Hindlimb muscle (tissue), 1 donor: ENCODE measurements at regions not wholly inside any gene's neighbourhood (a gene's known extent, or its start where the extent isn't known, plus 50 kb on each side); places are given as distances from the start of the nearest gene placed in this dataset.
"Not testable (repeated sequence)": the region's sequence is repeated elsewhere in the genome, so short reads cannot be mapped to it uniquely, and the experiment has no call there.

Experiments used
- DNase-seq: peaks from one replicate; pipeline ENCODE4 v3.0.0-alpha.2; 2013

GRCh38 chr6:10174761-10175160, 240.1 kb downstream of the TFAP2A start:
- no peak for DNase-seq

GRCh38 chr6:10174056-10174455, 240.8 kb downstream of the TFAP2A start:
- no peak for DNase-seq

- DNase-seq = not testable (repeated sequence)
These were observed 243.2 kb downstream of the TFAP2A start for GRCh38 chr6:10171706-10172105.

- no peak for DNase-seq
These were observed 244.1 kb downstream of the TFAP2A start for GRCh38 chr6:10170816-10171215.

- no peak for DNase-seq
These were observed 248.8 kb downstream of the TFAP2A start for GRCh38 chr6:10166031-10166430.

- DNase-seq = no peak
These were observed 251.5 kb downstream of the TFAP2A start for GRCh38 chr6:10163203-10163962.

- no peak for DNase-seq
These were observed 258.0 kb downstream of the TFAP2A start for GRCh38 chr6:10156875-10157274.

- no peak for DNase-seq
These were observed 260.6 kb downstream of the TFAP2A start for GRCh38 chr6:10154251-10154650.

GRCh38 chr6:10151144-10151915, 263.5 kb downstream of the TFAP2A start:
- DNase-seq = no peak

GRCh38 chr6:10149603-10150002, 265.3 kb downstream of the TFAP2A start:
- DNase-seq = no peak

GRCh38 chr6:10146715-10147451, 268.0 kb downstream of the TFAP2A start:
- peak; percentile 27 for DNase-seq

- DNase-seq = no peak
These were observed 270.1 kb downstream of the TFAP2A start for GRCh38 chr6:10144772-10145171.

- no peak for DNase-seq
These were observed 273.0 kb downstream of the TFAP2A start for GRCh38 chr6:10141746-10142443.

- no peak for DNase-seq
These were observed 274.1 kb downstream of the TFAP2A start for GRCh38 chr6:10140824-10141223.

- DNase-seq = no peak
These were observed 274.7 kb downstream of the TFAP2A start for GRCh38 chr6:10140136-10140535.

GRCh38 chr6:10138917-10139316, 276.0 kb downstream of the TFAP2A start:
- DNase-seq = no peak

- no peak for DNase-seq
These were observed 278.2 kb downstream of the TFAP2A start for GRCh38 chr6:10136636-10137035.

- DNase-seq = not testable (repeated sequence)
These were observed 280.7 kb downstream of the TFAP2A start for GRCh38 chr6:10134185-10134584.

- no peak for DNase-seq
These were observed 286.2 kb downstream of the TFAP2A start for GRCh38 chr6:10128721-10129120.

- no peak for DNase-seq
These were observed 292.7 kb downstream of the TFAP2A start for GRCh38 chr6:10122164-10122563.

- DNase-seq = no peak
These were observed 301.9 kb downstream of the TFAP2A start for GRCh38 chr6:10112871-10113549.

- no peak for DNase-seq
These were observed 302.9 kb downstream of the TFAP2A start for GRCh38 chr6:10111975-10112374.
